ENCODE measurements at regions not wholly inside any gene's neighbourhood (a gene's known extent, or its start where the extent isn't known, plus 50 kb on each side); places are given as distances from the start of the nearest gene placed in this dataset.

DNA sequence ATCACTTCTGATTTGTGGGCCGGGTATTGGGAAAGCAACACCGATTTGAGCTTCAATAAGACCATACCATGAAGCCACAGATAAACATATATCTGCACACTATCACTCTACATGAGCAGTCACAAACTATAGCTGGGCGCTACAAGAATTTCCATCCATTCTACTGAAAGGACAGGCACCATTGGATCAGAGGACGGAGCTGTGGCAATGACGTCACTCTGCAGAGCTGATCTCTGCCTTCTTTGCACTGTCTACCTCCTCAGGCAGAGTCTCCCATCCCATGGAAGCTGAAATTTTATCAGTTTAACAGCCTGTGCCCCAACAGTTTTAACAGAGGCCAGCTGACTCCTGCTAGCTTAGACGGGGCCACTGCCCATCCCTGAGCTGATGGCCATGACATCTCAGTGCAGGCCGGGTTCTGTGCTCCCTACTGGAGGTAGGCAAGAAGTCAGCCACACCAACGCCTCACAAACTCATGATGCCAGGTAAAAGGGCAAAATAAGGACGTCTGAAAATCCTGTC, 389.6 kb upstream of the SALL3 start:
- DNase-seq (ENCODE audit: low read depth) = no peak

DNA sequence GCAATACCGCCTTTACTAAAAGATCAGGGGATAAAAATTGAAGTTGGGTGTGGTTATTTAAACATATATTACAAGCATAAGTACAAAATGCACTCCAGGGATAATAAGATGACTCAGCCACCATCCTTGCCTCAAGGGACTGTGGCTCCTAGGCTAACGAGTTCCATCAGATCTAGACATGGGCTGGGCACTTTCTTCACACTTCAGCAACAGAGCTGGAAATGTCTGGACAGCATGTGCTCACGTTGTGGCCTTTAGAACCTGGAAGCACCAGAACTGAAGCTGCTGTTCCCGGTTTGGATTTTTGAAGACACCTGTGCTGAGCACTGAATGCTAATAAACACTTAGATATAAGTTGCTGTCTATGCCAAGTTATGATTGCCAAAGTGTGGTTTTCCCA, 384.2 kb upstream of the SALL3 start:
- DNase-seq (ENCODE audit: low read depth) = no peak

DNA sequence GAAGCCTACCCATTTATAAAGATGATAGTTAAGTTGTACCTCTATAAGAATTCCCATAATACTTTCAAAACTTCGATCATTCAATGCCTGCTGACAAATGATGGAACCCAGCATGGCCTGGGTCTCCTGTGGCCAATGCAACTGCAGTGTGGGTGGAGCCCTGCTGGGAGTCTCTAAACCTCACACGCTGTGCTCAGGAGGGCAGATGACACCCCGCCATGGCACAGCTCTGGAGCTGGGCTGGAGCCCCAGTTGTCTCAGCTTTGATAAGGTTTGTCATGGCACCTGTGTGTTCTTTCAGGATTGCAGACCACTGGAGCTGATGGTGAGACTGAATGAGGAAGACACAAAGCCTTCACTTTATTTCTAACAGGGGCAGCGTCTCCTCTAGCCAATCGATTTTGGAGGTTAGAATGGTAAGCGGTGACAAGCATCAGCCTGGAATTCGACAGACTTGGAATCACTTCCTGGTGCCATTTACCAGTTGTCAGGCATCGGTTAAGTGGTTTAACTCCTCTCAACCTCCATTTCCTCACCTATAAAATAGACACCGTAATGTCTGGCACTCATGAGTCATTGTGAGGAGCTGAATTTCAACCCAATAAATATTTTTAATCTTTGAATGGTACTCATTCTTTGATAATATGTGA, 383.6 kb upstream of the SALL3 start:
- no peak for DNase-seq (ENCODE audit: low read depth)

DNA sequence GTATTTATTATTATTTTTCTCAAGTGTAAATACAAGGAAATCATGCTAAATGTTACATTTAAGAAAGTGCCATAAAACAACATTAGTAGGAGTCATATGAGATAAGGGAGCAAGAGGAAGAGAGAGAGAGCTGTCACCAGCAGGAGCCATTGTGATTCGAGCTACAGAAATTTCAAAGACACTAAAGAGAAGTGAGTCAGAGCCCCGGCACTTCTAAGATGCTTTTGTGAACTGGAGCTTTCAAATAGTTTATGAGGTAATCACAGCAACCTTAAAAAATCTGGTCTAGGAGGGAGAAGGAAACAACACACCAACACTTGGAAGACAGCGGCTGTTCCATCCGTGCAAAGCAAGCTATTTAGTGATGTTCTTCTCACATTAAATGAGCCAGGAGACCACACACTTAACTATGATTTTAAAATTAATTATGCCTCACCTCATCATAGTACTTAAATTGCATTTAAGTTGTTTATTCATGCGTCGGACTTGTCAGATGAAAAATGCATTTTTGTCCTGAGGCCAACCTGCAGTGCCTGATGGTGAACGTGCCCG, 382.7 kb upstream of the SALL3 start:
- DNase-seq (ENCODE audit: low read depth) = peak; percentile 1

DNA sequence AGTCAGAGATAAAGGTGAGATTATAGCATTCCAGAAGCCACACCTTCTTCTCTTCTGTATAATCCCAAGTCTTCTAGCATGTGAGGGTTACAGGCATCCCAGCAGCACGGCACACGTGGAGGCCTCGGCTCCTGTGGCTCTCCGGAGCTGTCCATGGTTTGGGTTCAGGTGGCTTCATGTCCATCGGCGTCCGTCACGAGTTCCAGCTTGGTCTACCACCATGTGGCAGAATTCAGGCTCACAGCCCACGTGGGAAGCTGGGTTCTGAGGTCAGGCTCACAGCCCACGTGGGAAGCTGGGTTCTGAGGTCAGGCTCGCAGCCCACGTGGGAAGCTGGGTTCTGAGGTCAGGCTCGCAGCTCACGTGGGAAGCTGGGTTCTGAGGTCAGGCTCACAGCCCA, 378.3 kb upstream of the SALL3 start:
- no peak for DNase-seq (ENCODE audit: low read depth)

DNA sequence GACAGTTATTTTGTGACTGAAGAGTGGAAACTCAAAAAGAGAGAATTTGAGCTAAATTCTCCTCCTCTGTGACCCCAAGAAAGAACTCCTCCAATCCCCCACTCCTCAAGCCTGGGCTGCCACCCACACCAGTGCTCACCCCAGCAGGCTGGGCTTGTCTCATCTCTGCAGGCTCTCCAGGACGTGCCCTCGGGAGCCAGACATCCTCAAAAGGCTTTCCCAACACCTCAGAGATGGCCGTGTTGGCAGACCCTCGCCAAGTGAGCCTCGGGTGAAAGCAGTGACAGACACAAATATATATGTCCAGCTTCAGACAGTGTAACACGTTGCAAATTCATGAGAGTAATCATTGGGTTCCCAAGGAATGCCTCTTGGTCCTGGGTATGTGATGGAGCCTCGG, 377.7 kb upstream of the SALL3 start:
- no peak for DNase-seq (ENCODE audit: low read depth)

DNA sequence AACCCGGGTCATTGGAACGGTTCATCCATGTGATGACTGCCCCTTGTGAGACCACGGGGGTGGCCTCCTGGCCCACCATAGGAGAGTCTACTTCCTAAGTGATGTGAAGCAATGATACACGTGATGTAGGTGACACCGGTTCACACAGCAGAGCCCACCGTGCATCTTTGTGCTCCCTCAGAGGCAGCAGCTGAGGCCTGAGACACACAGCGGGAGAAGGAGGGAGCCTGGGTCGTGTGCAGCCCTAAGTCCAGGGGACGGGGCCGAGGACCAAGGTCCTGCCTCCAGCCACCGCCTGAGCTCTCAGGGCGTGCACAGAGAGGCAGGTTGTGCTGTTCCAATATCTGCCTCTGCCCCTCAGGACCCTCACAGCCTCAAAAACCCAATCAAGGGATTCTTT, 377.2 kb upstream of the SALL3 start:
- DNase-seq (ENCODE audit: low read depth) = no peak

DNA sequence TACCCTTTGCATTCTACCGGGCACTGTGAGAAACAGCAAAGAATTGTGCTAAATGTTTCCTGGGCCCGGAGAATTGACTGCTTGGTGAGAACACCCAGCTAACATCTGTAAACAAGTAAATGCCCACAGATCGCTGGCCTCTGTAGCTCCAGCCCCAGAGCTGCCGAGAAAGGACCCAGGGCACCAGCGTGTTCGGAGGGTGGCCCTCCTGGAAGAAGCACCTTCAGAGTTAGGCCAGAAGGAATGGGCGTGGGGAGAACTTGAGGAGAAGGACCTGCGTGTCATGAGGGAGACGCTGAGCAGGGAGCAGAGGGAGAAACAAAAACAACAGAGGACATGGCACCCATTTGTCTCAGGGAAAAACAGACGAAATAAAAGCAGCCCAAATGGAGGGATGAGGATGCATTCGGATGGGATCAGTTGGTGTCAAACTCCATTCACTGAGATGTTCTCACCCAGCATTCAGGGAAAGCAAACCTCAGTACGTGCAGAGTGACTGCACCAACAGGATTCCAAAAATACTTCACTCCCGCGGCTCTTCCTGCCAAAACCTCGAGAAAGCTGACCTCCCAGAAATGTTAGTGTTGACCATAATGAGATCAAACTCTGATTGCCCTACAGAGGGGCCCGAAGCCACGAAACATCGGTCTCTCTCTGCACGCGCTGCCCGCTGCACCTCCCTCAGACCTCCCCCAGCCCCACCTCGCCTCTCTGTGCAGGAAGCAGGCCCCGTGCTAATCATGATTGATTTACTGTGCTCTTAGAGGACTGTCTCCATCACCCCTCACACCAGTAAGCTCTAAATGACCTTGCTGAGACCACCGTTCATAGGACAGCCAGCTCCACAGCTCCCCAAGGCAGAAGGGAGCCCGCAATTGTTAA, 376.3 kb upstream of the SALL3 start:
- DNase-seq (ENCODE audit: low read depth) = no peak

DNA sequence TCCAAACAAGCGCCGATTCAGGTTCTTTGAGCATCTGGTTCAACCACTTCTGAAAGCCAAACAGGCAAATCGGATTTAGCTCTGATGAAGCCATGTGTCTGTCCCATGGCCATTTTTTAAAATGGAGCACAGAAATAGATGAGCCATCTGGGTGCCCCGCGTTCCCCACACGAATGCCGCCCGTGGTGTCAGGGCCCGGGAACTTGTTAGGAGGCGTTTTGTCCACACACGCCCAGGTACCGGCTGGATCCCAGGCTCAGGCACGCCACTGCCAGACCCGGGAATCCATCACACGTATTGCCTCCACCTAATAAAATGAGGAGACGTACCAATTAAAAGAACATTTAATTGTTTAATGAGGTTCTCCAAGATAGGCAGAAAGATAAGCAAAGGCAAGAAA, 374.4 kb upstream of the SALL3 start:
- no peak for DNase-seq (ENCODE audit: low read depth)

DNA sequence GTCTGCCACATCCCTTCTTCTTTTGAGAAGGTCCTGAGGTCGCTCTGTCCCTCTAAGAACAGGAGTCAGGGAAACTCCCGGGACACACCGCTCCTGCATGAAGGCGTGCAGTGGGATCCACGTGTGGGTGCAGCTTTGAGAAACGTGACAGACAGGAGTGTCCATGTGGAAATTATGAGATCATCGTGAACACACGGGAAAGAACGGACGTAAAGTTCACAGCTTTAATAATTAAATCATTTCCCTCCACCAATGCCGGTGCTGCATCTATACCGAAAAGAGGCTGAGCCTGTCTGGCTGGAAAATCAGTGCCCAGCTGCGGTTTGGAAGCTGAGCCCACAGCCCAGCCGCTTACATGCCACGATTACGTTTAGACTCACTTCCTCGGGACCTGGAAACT, 372.4 kb upstream of the SALL3 start:
- DNase-seq (ENCODE audit: low read depth) = no peak

DNA sequence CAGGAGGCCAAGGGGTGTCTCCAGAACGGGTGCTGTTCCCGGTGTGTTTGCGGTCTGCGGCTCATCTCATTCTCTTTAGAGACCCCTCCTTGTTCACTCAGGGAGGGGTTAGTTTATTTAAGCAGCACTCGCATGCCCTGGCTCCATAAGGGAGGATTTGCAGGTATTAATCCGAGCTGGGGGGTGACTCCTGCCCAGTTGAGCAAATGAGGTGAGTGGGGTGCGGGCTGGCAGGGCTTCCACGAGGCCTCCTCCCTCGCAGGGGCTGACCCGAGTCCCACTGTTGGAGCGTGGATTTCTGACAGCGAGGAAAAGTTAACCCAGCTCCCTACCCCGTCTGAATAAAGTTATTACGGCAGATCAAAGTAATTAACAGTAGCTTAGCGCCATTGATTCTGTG, 371.8 kb upstream of the SALL3 start:
- no peak for DNase-seq (ENCODE audit: low read depth)

DNA sequence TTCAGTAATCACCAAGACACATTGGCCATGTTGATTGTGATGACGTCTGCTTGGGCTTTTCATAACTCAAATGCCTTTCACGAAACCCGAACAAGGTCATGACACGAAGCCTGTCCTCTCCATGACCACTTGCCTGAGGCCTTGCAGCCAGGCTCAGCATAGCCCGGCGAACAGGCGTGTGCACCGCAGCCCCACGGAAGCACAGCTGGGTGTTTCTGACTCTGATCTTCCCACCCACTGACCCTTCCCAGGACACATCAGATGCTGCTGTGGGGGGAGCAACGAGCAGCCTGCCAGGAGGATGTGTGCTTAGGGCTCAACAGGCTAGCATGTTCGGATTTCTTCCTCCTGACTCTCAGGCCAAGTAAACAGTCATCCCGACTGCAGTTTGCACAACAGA, 369.4 kb upstream of the SALL3 start:
- DNase-seq (ENCODE audit: low read depth) = no peak

DNA sequence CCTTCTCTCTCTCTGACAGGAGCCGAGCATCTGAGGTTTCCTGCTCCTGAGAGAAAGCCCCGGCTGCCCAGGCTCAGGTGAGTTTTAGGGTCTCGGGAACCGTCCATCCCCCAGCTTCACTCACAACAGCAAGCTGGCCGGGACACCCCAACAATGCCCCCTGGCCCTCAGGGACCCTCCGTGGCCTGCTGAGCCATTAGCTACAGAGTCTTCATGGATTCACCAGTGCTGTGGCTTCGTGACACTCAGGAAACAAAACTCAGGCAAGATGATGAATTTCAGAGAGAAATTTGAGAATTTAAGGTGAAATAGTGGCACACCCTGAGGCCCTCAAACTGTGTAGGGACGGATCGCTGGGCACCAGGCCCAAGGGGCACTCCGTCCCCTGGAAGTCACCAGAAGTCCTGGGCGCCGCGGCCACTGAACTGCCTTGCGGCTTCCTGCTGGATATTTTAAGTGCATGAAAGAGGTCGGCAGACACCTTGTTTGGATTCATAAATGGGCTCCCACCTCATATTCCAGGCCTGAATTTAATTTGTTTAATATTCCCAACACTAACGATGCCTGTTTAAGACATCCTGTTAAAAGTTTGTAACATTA, 368.3 kb upstream of the SALL3 start:
- no peak for DNase-seq (ENCODE audit: low read depth)

DNA sequence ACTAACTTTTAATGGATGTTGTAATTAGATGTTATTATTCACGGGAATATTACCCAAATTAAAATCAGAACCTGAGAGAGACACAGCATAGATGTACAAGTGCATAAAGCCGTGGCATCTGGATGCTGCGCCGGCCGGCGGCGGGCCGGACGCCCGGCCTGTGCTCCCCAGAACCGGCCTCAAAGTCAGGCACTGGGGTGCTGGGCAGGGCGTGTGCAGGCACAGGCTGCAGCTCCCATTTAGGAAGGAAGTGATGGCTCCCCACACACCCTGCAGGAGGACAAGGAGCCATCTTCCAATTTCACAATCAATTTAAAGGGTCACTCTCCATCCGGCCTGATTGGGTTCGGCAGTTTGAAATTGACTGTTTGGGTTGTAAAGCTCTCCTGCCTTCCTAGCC, 367.7 kb upstream of the SALL3 start:
- DNase-seq (ENCODE audit: low read depth) = no peak

DNA sequence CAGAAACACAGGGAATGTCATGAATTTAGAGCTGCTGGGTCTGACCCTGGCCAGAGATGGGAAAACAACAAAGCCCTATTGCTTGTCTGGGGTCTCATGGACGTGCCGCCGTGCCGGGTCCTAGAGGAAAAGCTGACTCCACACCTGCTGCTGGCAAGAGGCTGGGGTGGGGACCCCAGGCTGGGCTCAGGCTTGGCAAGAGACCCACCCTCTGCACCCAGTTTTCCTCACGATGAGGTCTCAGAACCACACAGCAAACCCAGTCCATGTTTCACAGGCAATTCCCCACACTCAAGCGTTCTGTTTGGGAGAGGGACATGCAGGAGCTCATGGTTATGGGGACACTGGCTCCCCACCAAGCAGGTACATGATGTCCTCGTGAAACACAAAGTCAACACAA, 367.3 kb upstream of the SALL3 start:
- no peak for DNase-seq (ENCODE audit: low read depth)

DNA sequence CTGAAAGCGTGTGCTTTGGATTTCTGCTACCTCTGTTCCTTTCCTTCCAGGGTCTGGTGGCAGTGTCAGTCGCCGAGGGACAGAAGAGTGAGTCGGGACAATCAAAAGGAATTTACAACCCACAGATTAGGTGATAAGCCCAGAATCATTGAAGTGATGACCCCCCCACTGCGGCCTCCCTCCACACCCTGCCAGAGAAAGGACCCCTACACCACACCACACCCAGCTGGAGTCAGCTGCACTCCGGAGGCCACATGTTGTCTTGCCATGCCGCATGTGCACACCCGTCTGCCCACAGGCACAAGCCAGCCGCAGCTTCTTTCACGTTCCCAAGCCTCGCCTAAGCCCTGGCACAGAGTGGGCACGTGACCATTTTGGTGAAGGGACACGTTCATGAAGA, 366.8 kb upstream of the SALL3 start:
- DNase-seq (ENCODE audit: low read depth) = no peak

DNA sequence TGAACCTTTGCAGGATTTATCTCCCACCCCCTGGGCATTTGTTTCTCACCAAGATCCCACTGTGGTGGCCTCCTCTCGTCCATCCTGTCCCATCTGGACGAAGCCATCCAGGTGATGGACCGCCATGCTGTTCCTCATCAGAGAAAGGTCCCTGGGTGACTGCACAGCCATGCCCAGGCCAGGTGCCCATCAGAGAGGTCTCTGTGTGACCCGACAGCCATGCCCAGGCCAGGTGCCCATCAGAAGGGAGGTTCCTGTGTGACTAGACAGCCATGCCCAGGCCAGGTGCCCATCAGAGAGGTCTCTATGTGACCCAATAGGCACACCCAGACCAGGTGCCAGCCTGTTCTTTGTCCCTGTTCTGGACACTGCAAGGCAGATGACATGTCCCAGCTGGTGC, 360.9 kb upstream of the SALL3 start:
- no peak for DNase-seq (ENCODE audit: low read depth)

DNA sequence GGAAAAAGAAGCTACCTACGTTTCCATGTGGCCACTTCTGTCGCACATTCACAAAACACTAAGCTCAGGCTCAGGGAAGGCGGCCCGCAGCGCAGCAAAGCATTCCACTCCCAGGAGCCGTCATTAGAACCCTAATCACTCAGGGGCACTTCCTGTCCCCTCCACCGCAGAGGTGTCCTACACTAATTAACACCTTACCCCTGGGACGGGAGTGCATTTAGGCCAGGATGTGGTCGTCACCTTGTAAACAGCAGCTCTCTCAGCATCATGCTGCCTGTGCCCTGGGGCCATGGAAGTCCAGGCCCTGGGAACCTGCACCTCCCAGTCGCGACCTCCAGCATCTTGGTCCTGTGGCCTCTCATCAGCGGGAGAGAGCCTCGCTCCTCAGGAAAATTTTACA, 359.8 kb upstream of the SALL3 start:
- no peak for DNase-seq (ENCODE audit: low read depth)

DNA sequence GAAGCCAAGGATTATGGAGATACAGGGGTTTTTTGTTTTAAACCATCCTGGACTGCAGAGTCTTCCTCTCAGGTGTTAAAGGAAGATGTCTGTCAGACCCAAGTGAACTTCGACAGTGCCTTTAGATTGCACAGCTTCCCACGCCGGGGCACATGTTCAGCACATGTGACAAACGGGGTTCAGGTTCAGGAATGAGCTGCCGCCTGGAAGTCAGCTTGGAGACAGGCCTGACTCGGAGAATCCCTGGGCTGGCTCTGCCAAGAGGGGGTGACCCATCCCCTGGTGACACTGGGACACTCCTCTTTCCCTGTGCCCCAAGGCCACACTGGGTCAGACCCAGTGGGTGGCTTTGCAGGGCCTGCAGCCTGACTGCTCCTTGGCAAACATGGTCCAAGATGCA, 359.3 kb upstream of the SALL3 start:
- DNase-seq (ENCODE audit: low read depth) = no peak

DNA sequence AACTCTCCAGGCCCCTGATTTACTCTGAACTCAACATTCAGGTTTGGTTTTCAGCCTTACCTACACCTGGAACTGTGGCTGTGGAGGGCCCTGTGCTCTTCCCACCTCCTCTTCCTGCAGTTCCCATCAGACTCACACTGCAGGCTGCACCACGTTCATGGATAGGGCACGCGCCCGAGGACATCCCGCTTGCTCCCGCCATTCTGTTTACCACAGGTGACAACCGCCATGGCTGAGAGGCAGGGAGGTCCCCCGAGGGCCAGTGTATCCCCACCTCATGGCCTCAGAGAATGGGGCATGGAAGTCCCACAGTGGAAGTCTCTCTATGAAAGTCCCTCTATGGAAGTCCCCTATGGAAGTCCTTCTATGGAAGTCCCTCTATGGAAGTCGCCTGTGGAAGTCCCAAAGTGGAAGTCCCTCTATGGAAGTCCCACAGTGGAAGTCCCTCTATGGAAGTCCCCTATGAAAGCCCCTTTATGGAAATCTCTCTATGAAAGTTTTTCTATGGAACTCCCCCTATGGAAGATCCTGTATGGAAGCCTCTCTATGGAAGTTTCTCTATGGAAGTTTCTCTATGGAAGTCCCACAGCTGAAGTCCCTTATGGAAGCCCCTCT, 358.4 kb upstream of the SALL3 start:
- DNase-seq (ENCODE audit: low read depth) = no peak

DNA sequence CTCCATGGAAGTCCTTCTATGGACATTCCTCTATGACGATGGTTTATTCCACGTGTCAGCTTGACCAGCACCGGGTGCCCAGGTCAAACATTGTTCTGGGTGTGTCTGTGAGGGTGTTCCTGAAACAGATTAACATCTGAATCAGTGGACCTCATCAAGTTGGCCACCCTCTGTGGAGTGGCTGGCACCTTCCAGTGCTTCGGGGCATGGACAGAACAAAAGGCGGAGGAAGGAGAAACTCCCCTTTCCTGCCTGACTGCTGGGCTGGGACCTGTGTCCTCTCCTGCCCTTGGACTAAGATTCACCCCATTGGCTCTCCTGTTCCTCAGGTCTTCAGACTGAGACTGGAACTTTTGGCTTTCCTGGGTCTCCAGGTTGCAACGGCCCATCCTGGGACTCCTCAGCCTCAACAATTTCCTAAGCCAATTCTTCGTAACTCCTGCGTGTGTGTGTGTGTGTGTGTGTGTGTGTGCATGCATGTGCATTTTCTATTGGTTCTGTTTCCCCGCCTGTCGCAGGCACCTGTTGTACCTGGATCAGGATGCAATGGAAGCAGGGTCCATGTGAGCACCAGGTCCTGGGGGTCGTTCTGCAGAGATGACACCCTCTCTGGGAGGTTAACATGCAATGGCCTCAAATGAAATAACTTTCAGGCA, 357.2 kb upstream of the SALL3 start:
- no peak for DNase-seq (ENCODE audit: low read depth)

All from M059J (cell line).